Caco-2 (cell line): ENCODE measurements at regions not wholly inside any gene's neighbourhood (a gene's known extent, or its start where the extent isn't known, plus 50 kb on each side); places are given as distances from the start of the nearest gene placed in this dataset.

Source experiments
- BruUV-seq: library from RNA; stranded (reverse); fragments of 400-500 nt; replicated peaks from 2 replicates; lab custom pipeline; 2021; lab: Mats Ljungman, UMichigan
- CTCF ChIA-PET: fragments of 300-600 bp; sonication (Branson Sonifier 250); formaldehyde crosslinking; loops from one replicate; lab custom pipeline; 2022; ENCODE audit warnings: antibody characterized with exemption; lab: Charles Lee
- POLR2A ChIA-PET: fragments of 300-600 bp; sonication (Branson Sonifier 250); formaldehyde crosslinking; loops from one replicate; lab custom pipeline; 2022; ENCODE audit warnings: antibody characterized with exemption; lab: Charles Lee
- DNase-seq, 2 experiments: peaks; one replicate each; pipeline versions ENCODE4 v3.0.0 to v3.0.0-alpha.2; 2020 to 2022
- H3K27me3 ChIP-seq: replicated peaks from 2 replicates; pipeline ENCODE4 v1.6.0; 2011; ENCODE audit warnings: low read length; ENCODE audit not compliant: control insufficient read depth, insufficient read depth
- H3K36me3 ChIP-seq: 2 replicates; pipeline ENCODE4 v1.5.1; 2011; ENCODE audit warnings: low read length; ENCODE audit not compliant: control insufficient read depth, insufficient read depth
- H3K4me1 ChIP-seq: fragments of 250-450 bp; sonication (Bioruptor Pico); 2 replicates; pipeline ENCODE4 v1.5.1; 2020; ENCODE audit warnings: mild to moderate bottlenecking
- H3K4me3 ChIP-seq: 2 replicates; pipeline ENCODE4 v1.5.1; 2011; ENCODE audit warnings: low read depth, mild to moderate bottlenecking, control low read depth, low read length
- H3K9me3 ChIP-seq: fragments of 250-450 bp; sonication (Bioruptor Pico); 2 replicates; pipeline ENCODE4 v1.5.1; 2020; ENCODE audit warnings: mild to moderate bottlenecking, moderate library complexity
- H3K27ac Mint-ChIP-seq: one replicate; pipeline ENCODE4 v1.8.0; 2022; ENCODE audit warnings: mixed read lengths; ENCODE audit not compliant: unreplicated experiment
- H3K27me3 Mint-ChIP-seq: one replicate; pipeline ENCODE4 v1.8.0; 2022; ENCODE audit warnings: mixed read lengths; ENCODE audit not compliant: insufficient read depth, unreplicated experiment
- H3K36me3 Mint-ChIP-seq: one replicate; pipeline ENCODE4 v1.8.0; 2022; ENCODE audit warnings: mild to moderate bottlenecking, mixed read lengths; ENCODE audit not compliant: insufficient read depth, unreplicated experiment
- H3K4me1 Mint-ChIP-seq: one replicate; pipeline ENCODE4 v1.8.0; 2022; ENCODE audit warnings: low read depth, mixed read lengths; ENCODE audit not compliant: unreplicated experiment
- H3K4me3 Mint-ChIP-seq: one replicate; pipeline ENCODE4 v1.8.0; 2022; ENCODE audit warnings: mild to moderate bottlenecking, moderate library complexity, mixed read lengths; ENCODE audit not compliant: unreplicated experiment
- H3K9me3 Mint-ChIP-seq: one replicate; pipeline ENCODE4 v1.8.0; 2022; ENCODE audit warnings: mixed read lengths; ENCODE audit not compliant: unreplicated experiment
- intact Hi-C: fragments of 100-400 bp; cut with micrococcal nuclease; formaldehyde crosslinking; loops from one replicate; pipeline ENCODE4 v1.10.0; 2022; ENCODE audit not compliant: unreplicated experiment
- TF ChIP-seq, protein P1 (sequence below), 2 experiments: fragments of 200-600 bp in 1 of 2; IDR thresholded peaks; 1 replicate in 1 of 2; 2 replicates in 1 of 2; pipeline versions ENCODE4 v1.5.1 to v1.8.0; 2011 to 2022; ENCODE audit warnings: antibody characterized with exemption in 1 of 2, control low read depth in 1 of 2, inconsistent platforms in 1 of 2, low read depth in 1 of 2, low read length in 1 of 2, mild to moderate bottlenecking in 1 of 2, moderate library complexity in 1 of 2; ENCODE audit not compliant: insufficient read depth in 1 of 2, severe bottlenecking in 1 of 2, unreplicated experiment in 1 of 2

DNA sequence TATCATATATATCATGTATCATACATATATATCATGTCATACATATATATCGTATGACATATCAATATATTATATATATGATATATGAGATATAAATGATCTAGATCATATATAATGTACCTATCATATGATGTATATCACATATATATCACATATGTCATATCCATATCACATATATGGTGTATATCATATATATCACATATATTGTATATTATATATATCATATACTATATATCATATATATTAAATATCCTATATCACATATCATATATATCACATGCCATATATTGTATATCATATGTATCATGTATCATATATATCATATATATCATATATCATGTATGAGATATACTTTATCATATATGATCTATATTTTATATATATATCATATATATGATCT lies 355.9 kb upstream of the RBFOX1 start:
- Mint-ChIP-seq H3K4me3 (no peak overlapping the region), H3K4me1 (peaks cover 21% of the 10 kb centered on the region), H3K27ac (no peak overlapping the region), H3K36me3 (peaks cover 4% of the 10 kb centered on the region), H3K9me3 (no peaks in the 10 kb centered on the region), H3K27me3 (no peaks in the 10 kb centered on the region)
- TF ChIP-seq, protein P1, sequence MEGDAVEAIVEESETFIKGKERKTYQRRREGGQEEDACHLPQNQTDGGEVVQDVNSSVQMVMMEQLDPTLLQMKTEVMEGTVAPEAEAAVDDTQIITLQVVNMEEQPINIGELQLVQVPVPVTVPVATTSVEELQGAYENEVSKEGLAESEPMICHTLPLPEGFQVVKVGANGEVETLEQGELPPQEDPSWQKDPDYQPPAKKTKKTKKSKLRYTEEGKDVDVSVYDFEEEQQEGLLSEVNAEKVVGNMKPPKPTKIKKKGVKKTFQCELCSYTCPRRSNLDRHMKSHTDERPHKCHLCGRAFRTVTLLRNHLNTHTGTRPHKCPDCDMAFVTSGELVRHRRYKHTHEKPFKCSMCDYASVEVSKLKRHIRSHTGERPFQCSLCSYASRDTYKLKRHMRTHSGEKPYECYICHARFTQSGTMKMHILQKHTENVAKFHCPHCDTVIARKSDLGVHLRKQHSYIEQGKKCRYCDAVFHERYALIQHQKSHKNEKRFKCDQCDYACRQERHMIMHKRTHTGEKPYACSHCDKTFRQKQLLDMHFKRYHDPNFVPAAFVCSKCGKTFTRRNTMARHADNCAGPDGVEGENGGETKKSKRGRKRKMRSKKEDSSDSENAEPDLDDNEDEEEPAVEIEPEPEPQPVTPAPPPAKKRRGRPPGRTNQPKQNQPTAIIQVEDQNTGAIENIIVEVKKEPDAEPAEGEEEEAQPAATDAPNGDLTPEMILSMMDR (IDR thresholded peaks at IDR 0.05; ENCODE audit: insufficient read depth in 1 of 2, low read depth in 1 of 2, low read length in 1 of 2, severe bottlenecking in 1 of 2, unreplicated experiment in 1 of 2) = no peak
- intact Hi-C loops = no loop called here
- no peak for DNase-seq
- no peak overlapping the region for H3K4me3 ChIP-seq
- H3K36me3 ChIP-seq = no peaks in the 10 kb centered on the region
- no TSS peak for BruUV-seq
- CTCF ChIA-PET = no interaction called here
- POLR2A ChIA-PET = no interaction called here
- H3K9me3 ChIP-seq = no peaks in the 10 kb centered on the region
- H3K4me1 ChIP-seq = peaks cover 17% of the 10 kb centered on the region
- H3K27me3 ChIP-seq = no peaks in the 10 kb centered on the region

DNA sequence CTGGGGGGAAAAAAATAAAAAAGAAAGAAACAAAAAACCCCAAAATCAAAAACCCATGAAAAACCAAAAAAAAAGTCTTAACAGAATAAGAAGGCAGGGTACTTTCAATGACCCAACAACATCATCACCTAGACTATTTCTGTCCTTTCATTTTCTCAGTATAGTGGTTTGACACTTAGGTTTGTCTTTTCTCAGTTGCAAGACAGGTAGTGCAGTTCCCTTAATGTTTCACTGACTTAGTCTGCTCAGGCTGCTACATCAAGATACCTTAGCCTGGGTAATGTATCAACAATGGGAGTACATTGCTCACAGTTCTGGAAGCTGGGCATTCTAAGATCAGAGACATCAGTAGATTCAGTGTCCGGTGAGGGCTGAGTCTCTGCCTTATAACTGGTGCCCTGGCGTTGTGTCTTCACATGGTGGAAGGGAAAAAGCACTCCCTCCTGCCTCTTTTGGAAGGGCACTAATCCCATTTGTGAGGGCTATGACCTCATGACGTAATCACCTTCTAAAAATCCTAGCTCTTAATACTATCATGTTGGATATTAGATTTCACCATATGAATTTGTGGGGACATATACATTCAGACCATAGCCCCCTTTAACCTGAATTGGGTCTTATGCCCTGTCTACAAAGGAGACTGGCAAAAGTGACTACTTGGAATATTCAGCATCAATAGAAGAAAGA lies 362.3 kb upstream of the RBFOX1 start:
- Mint-ChIP-seq H3K27me3 (no peaks in the 10 kb centered on the region), H3K4me1 (peaks cover 7% of the 10 kb centered on the region)

DNA sequence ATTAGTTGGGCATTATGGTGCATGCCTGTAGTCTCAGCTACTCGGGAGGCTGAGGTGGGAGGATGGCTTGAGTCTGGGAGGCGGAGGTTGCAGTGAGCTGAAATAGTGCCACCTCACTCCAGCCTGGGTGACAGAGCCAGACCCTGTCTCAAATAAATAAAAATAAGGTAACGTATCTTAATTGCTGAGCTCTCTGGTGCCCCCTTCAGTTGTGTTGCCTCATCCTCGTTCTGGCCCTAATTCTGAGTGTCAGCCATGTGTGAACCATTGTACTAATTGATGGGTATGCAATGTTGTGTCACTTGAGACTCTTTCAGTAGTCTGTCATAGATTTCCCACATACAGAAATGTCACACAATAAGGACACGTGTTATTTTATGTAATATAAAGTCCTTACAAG lies 363.1 kb upstream of the RBFOX1 start:
- ChIA-PET CTCF (no interaction called here), POLR2A (no interaction called here)
- H3K4me1 Mint-ChIP-seq = peaks cover 7% of the 10 kb centered on the region
- no peak for DNase-seq
- intact Hi-C loops = no loop called here
- H3K36me3 ChIP-seq = no peaks in the 10 kb centered on the region
- BruUV-seq = no TSS peak
- H3K27me3 Mint-ChIP-seq = no peaks in the 10 kb centered on the region
- no peaks in the 10 kb centered on the region for H3K9me3 ChIP-seq
- peaks cover 4% of the 10 kb centered on the region for H3K36me3 Mint-ChIP-seq
- no peak overlapping the region for H3K4me3 ChIP-seq
- TF ChIP-seq, protein P1 (IDR thresholded peaks at IDR 0.05; ENCODE audit: insufficient read depth in 1 of 2, low read depth in 1 of 2, low read length in 1 of 2, severe bottlenecking in 1 of 2, unreplicated experiment in 1 of 2) = no peak
- no peaks in the 10 kb centered on the region for H3K9me3 Mint-ChIP-seq
- no peaks in the 10 kb centered on the region for H3K27me3 ChIP-seq
- H3K4me3 Mint-ChIP-seq = no peak overlapping the region
- H3K27ac Mint-ChIP-seq = no peak overlapping the region
- H3K4me1 ChIP-seq = no peaks in the 10 kb centered on the region

More for the DNA sequence above, 362.3 kb upstream of the RBFOX1 start:
- H3K9me3 Mint-ChIP-seq = no peaks in the 10 kb centered on the region
- H3K4me3 Mint-ChIP-seq = no peak overlapping the region
- POLR2A ChIA-PET = no interaction called here
- no peaks in the 10 kb centered on the region for H3K36me3 ChIP-seq
- H3K4me1 ChIP-seq = no peaks in the 10 kb centered on the region
- BruUV-seq = no TSS peak
- CTCF ChIA-PET = no interaction called here
- peaks cover 4% of the 10 kb centered on the region for H3K36me3 Mint-ChIP-seq
- no peaks in the 10 kb centered on the region for H3K27me3 ChIP-seq
- H3K27ac Mint-ChIP-seq = no peak overlapping the region
- intact Hi-C loops = no loop called here
- TF ChIP-seq, protein P1 (IDR thresholded peaks at IDR 0.05; ENCODE audit: insufficient read depth in 1 of 2, low read depth in 1 of 2, low read length in 1 of 2, severe bottlenecking in 1 of 2, unreplicated experiment in 1 of 2) = no peak
- no peak for DNase-seq
- H3K9me3 ChIP-seq = no peaks in the 10 kb centered on the region
- H3K4me3 ChIP-seq = no peak overlapping the region
